Keratinocyte (primary cell): ENCODE measurements at regions not wholly inside any gene's neighbourhood (a gene's known extent, or its start where the extent isn't known, plus 50 kb on each side); places are given as distances from the start of the nearest gene placed in this dataset.

Experiments
- DNase-seq: peaks from one replicate; pipeline ENCODE4 v3.0.0-alpha.2; 2011; ENCODE audit warnings: low read depth, missing footprints, low spot score
- FAIRE-seq: peaks from 2 replicates; lab custom pipeline; 2011; peaks lifted over from hg19 to GRCh38; lab: Jason Lieb, UNC
- H2AFZ ChIP-seq: 2 replicates; pipeline ENCODE4 v1.6.0; 2012; ENCODE audit warnings: low read length, control low read depth, inconsistent platforms; ENCODE audit not compliant: control insufficient read depth
- H3K27ac ChIP-seq: 2 replicates; pipeline ENCODE4 v1.5.1; 2011; ENCODE audit warnings: low read length; ENCODE audit not compliant: control insufficient read depth, insufficient read depth
- H3K27me3 ChIP-seq: 3 replicates; pipeline ENCODE4 v1.6.0; 2011; ENCODE audit warnings: low read length; ENCODE audit not compliant: control insufficient read depth, insufficient read depth; ENCODE audit errors: extremely low read depth
- H3K36me3 ChIP-seq, 2 experiments: 2 replicates in 1 of 2; 3 replicates in 1 of 2; pipeline ENCODE4 v1.5.1; 2011; ENCODE audit warnings: low read length in 2 of 2, mild to moderate bottlenecking in 1 of 2; ENCODE audit not compliant: control insufficient read depth in 2 of 2, insufficient read depth in 2 of 2; ENCODE audit errors: extremely low read depth in 1 of 2
- H3K4me1 ChIP-seq: 3 replicates; pipeline ENCODE4 v1.5.1; 2011; ENCODE audit warnings: low read length; ENCODE audit not compliant: control insufficient read depth, insufficient read depth; ENCODE audit errors: extremely low read depth
- H3K4me2 ChIP-seq: 3 replicates; pipeline ENCODE4 v1.6.0; 2011; ENCODE audit warnings: low read depth, low read length; ENCODE audit not compliant: control insufficient read depth, insufficient read depth; ENCODE audit errors: extremely low read depth
- H3K4me3 ChIP-seq, 3 experiments: fragments of 200-600 bp in 1 of 3; sonication (generic) in 1 of 3; 2 replicates in 2 of 3; 3 replicates in 1 of 3; pipeline ENCODE4 v1.5.1; 2011 to 2016; ENCODE audit warnings: low read length in 3 of 3, mild to moderate bottlenecking in 3 of 3, control low read depth in 2 of 3, inconsistent platforms in 1 of 3, low read depth in 1 of 3, mixed read lengths in 1 of 3, mixed run types in 1 of 3, moderate library complexity in 1 of 3; ENCODE audit not compliant: control insufficient read depth in 2 of 3, insufficient read depth in 2 of 3; ENCODE audit errors: extremely low read depth in 1 of 3
- H3K79me2 ChIP-seq: 2 replicates; pipeline ENCODE4 v1.6.0; 2012; ENCODE audit warnings: low read length; ENCODE audit not compliant: control insufficient read depth, insufficient read depth
- H3K9ac ChIP-seq: 3 replicates; pipeline ENCODE4 v1.6.0; 2011; ENCODE audit warnings: low read length; ENCODE audit not compliant: control insufficient read depth, insufficient read depth; ENCODE audit errors: extremely low read depth
- H3K9me1 ChIP-seq: 3 replicates; pipeline ENCODE4 v1.6.0; 2011; ENCODE audit warnings: low read length; ENCODE audit not compliant: control insufficient read depth, insufficient read depth; ENCODE audit errors: extremely low read depth
- H3K9me3 ChIP-seq: 2 replicates; pipeline ENCODE4 v1.5.1; 2012; ENCODE audit warnings: low read depth, low read length; ENCODE audit not compliant: control insufficient read depth
- H4K20me1 ChIP-seq: 3 replicates; pipeline ENCODE4 v1.6.0; 2011; ENCODE audit warnings: low read length; ENCODE audit not compliant: control insufficient read depth, insufficient read depth; ENCODE audit errors: extremely low read depth
- CTCF ChIP-seq, 3 experiments: IDR thresholded peaks in 1 of 3; conservative IDR thresholded peaks in 1 of 3; optimal IDR thresholded peaks in 1 of 3; 2 replicates in 2 of 3; 3 replicates in 1 of 3; pipeline versions ENCODE3 to v1.5.1; 2011; ENCODE audit warnings: low read length in 3 of 3, mild to moderate bottlenecking in 3 of 3, moderate library complexity in 2 of 3, control low read depth in 1 of 3, inconsistent platforms in 1 of 3; ENCODE audit not compliant: insufficient read depth in 2 of 3; ENCODE audit errors: extremely low read depth in 1 of 3
- EZH2 ChIP-seq: IDR thresholded peaks from one replicate; pipeline ENCODE4 v1.6.1; 2012; ENCODE audit warnings: inconsistent platforms, mild to moderate bottlenecking, low read length, moderate library complexity
- dilution Hi-C: fragments of 300-500 bp; cut with MboI; formaldehyde crosslinking; loops from one replicate; pipeline ENCODE4 v1.7.0; 2020; ENCODE audit warnings: low sequenced_read_pairs; ENCODE audit not compliant: extremely low pct_ligation_motif_present

DNA sequence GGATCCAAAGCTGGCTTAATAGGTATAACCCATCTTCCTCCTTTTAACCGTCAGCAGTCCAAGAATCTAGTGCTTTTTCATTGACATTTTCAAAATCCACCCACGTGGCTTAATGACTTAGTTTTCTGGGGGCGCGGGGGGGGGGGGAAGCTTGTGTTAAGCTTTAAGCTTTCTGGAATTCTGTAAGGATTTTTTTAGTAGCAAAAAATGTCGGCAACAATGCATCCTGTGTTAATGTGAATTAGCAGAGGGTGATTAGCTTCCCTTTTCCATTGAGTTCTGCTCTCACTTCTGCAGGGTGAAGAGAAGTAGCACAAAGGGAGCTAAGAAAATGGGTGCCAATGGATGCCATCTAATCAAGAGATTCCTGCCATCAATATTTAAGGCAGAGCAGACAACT lies 348.2 kb downstream of the SAMD5 start:
- DNase-seq: no peak
- Histone ChIP-seq H3K27me3 (no peaks in the 10 kb centered on the region), H3K27ac (no peak overlapping the region), H3K36me3 (no peaks in the 10 kb centered on the region), H3K9me1 (no peaks in the 10 kb centered on the region), H3K4me2 (no peak overlapping the region), H3K9me3 (no peaks in the 10 kb centered on the region), H3K4me1 (no peaks in the 10 kb centered on the region), H2AFZ (no peak overlapping the region), H4K20me1 (no peaks in the 10 kb centered on the region), H3K4me3 (no peak overlapping the region), H3K9ac (no peak overlapping the region), H3K79me2 (no peaks in the 10 kb centered on the region)
- TF ChIP-seq EZH2: no peak
- no peak for TF ChIP-seq CTCF (optimal IDR thresholded peaks at IDR 0.05 in 1 of 3, IDR thresholded peaks at IDR 0.05 in 1 of 3, conservative IDR thresholded peaks at IDR 0.05 in 1 of 3; ENCODE audit: extremely low read depth in 1 of 3, insufficient read depth in 2 of 3, low read length in 3 of 3)
- no peak for FAIRE-seq
- dilution Hi-C loops: no loop called here

GRCh38 chr6:147858421-147858820 lies 349.9 kb downstream of the SAMD5 start:
- no peak overlapping the region for H3K4me3 ChIP-seq
- no peaks in the 10 kb centered on the region for H3K9me3 ChIP-seq
- H3K27me3 ChIP-seq: no peaks in the 10 kb centered on the region
- H4K20me1 ChIP-seq: no peaks in the 10 kb centered on the region
- FAIRE-seq (no peak), DNase-seq (no peak)
- no peaks in the 10 kb centered on the region for H3K9me1 ChIP-seq
- H3K4me1 ChIP-seq: no peaks in the 10 kb centered on the region
- dilution Hi-C loops: no loop called here
- no peaks in the 10 kb centered on the region for H3K79me2 ChIP-seq
- TF ChIP-seq CTCF (optimal IDR thresholded peaks at IDR 0.05 in 1 of 3, IDR thresholded peaks at IDR 0.05 in 1 of 3, conservative IDR thresholded peaks at IDR 0.05 in 1 of 3; ENCODE audit: extremely low read depth in 1 of 3, insufficient read depth in 2 of 3, low read length in 3 of 3) (no peak), EZH2 (no peak)
- no peak overlapping the region for H2AFZ ChIP-seq
- H3K4me2 ChIP-seq: no peak overlapping the region
- H3K36me3 ChIP-seq: no peaks in the 10 kb centered on the region
- no peak overlapping the region for H3K9ac ChIP-seq
- H3K27ac ChIP-seq: no peak overlapping the region
